Dermis blood vessel endothelial cell (primary cell): ENCODE measurements at regions not wholly inside any gene's neighbourhood (a gene's known extent, or its start where the extent isn't known, plus 50 kb on each side); places are given as distances from the start of the nearest gene placed in this dataset.
"Not testable (repeated sequence)": the region's sequence is repeated elsewhere in the genome, so short reads cannot be mapped to it uniquely, and the experiment has no call there.

Experiments
- DNase-seq: peaks from one replicate; pipeline ENCODE4 v3.0.0; 2010

GRCh38 chr12:90253136-90253535, 544.5 kb upstream of the ATP2B1 start:
- DNase-seq = no peak

- DNase-seq = peak; percentile 48
These were observed 542.1 kb upstream of the ATP2B1 start for GRCh38 chr12:90250766-90251165.

GRCh38 chr12:90250042-90250441, 541.4 kb upstream of the ATP2B1 start:
- DNase-seq = no peak

GRCh38 chr12:90246688-90247087, 538.0 kb upstream of the ATP2B1 start:
- DNase-seq = no peak

DNA sequence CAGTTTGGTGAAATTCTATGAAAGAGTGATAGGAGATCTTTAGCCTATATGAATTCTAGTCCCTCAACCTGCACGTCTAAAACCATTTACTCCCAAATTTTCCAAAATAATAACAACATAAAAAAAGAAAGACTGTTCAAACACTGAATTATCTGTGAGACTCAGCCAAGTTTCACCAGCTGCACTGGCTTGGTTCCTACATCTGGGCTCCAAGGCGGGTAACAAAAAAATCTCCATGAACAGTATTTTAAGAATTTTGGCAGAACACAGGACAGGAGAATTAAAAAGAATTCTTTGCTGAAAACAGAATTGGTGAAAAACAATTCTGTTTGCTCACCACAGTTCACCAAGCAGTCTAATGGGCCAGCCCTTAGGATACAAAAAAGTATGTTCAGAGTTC, 536.8 kb upstream of the ATP2B1 start:
- DNase-seq = no peak

DNA sequence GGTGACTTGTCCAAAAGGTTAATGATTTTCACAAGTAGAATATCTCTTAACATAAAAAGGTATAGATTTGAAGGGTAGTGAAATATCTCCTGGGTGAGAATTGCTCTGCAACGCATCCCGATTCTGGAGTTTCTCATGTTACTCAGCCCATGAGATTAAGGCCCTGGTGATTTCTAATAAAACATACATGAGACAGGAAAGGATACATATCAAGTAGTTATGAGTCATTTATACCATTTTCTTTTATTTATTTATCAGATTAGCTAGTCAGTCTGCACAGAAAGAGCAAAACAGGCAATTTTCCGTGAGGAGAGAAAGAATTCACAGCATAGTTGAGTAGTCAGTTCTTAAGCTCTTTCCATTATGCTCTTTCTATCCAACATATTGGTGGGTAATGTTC, 535.6 kb upstream of the ATP2B1 start:
- DNase-seq = peak; percentile 36

DNA sequence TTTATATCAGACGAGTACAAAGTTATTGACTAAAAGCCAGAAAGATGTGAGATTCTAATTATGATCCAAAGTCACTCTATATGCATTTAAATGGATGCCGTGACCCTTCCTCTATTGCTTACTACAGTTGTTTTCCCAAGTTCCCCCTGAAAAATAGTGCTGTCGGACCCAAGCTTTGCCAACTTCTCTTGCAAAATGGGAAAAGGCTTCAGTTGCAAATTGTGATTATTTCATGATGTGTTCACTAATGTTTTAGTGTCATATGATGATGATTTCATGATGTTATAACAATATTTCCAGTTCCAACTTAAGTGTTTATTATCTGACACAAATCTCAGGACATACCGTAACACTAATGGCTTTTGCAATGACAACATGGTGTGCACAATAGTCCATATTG, 534.6 kb upstream of the ATP2B1 start:
- DNase-seq = no peak

GRCh38 chr12:90239732-90240260, 531.2 kb upstream of the ATP2B1 start:
- DNase-seq = no peak

DNA sequence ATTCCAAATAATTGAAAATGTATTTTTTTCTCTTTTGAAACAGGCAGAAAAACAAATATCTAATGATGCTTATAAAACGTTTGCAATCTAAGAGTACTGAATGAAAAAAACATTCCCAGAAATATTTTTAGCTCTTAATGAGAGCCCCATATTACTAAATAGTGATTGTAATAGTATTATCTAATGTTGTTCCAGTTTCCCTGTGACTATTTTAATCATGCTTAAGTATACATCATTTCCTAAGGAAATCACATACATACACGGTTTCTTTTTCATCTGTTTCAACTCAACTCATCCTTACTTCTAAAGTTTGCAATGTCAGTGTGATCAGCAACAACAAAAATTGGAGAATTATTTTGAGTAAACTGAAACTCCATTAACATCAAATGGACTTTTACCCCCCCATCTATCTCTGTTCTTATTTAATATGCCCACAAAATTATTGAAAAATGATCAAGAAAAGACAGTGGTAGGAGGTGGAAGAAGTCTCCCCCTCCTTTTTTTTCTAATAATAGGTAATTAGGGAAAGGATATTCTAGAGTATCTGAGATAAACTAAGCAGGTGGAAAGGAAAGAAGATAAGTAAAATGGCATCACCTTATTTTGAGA, 530.1 kb upstream of the ATP2B1 start:
- DNase-seq = no peak

DNA sequence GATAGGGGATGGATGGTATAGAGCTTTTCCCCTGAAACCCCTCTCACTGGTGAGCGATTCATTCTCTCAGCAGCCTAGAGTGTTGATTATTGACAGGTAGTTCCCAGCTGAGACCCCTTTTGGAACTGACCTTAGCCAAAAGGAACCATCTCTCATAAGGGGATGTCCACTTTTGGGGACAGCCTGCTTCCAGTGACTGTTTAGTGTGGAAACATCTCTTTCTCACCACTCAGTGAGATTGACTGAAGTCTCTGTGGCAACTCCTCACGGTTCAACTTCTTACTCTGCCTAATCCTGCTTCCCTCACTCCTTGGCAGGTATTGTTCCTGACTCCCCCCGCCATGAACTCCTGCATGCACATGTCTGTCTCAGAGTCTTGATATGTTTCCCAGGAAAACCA, 529.2 kb upstream of the ATP2B1 start:
- DNase-seq = no peak

GRCh38 chr12:90235642-90236041, 527.0 kb upstream of the ATP2B1 start:
- no peak for DNase-seq

- DNase-seq = no peak
These were observed 525.8 kb upstream of the ATP2B1 start for GRCh38 chr12:90234472-90234871.

GRCh38 chr12:90233168-90234100, 524.8 kb upstream of the ATP2B1 start:
- no peak for DNase-seq

- peak; percentile 82 for DNase-seq
These were observed 521.0 kb upstream of the ATP2B1 start for GRCh38 chr12:90229407-90230170.

DNA sequence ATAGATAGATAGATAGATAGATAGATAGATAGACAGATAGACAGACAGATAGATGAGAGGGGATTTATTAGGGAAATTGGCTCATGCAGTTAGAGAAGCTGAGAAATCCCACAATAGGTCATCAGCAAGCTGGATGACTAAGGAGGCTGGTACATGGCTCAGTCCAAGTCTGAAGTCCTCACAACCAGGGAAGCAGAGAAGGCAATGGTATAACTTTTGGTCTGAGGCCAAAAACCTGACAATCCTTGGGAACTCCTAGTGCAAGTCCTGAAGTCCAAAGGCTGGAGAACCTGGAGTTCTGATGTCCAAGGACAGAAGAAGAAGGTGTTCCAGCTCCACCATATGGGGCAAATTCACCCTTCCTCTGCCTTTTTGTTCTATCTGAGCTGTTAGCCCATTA, 517.6 kb upstream of the ATP2B1 start:
- DNase-seq = peak; percentile 16

GRCh38 chr12:90216815-90217214, 508.2 kb upstream of the ATP2B1 start:
- DNase-seq = peak; percentile 75

DNA sequence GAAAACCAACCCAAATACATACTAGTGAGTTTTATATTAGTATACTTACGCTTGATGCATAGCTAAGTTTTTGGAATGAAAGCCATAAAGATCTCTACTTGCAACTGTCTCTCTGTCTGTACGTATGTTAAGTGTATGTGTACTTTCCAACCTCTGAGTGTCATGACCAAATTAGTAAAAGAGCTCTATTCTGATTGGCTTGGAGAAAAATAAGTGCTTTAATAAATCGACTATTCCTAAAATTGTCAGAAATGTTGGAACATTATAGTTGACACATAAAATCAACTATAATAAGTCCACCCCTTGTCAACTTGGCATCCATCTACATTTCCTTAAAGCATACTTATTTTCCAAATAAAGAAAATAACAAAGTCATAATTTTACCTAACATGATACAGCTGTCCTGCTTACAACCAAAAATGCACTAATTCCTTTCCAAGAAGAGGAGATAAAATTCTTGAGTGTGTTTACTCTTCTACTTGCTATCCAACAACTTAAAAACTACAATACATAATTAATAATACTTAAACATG, 507.4 kb upstream of the ATP2B1 start:
- DNase-seq = no peak

DNA sequence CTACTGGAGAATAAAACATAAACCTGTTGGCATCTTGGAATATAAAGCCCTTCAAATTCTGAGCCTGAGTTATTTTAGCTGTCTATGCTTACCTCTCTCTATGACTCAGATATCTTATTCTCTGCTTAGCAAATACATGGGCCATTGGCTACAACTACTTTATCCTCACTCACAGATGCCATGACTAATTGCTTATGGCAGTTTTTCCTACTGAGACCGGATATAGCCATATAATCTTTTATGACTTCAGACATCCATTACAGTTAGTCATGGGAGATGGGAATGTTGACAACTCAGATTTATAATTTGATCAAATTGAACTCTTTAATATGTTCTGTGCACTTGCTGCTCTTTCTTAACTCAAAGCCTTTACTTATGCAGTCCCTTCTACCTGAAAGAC, 502.4 kb upstream of the ATP2B1 start:
- DNase-seq = peak; percentile 88

DNA sequence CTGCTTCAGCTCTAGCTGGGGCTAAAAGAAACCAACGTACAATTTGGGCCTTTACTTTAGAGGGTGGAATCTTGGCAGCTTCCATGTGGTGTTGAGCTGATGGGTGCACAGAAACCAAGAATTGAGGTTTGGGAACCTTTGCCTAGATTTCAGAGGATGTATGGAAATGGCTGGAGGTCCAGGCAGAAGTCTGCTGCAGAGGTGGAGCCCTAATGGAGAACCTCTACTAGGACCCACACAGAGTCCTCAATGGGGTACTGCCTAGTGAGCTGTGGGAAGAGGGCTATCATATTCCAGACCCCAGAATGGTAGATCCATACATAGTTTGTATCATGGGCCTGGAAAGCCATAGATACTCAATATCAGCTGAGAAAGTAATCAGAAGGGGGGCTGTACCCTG, 500.4 kb upstream of the ATP2B1 start:
- no peak for DNase-seq

DNA sequence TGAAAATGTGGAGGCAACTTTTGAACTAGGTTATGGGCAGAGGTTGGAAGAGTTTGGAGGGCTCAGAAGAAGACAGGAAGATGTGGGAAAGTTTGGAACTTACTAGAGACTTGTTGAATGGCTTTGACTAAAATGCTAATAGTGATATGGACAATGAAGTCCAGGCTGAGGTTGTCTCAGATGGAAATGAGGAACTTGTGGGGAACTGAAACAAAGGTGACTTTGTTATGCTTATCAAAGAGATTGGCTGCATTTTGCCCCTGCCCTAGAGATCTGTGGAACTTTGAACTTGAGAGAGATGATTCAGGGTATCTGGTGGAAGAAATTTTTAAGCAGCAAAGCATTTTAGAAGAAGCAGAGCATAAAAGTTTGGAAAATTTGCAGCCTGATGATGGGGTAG, 499.7 kb upstream of the ATP2B1 start:
- not testable (repeated sequence) for DNase-seq

GRCh38 chr12:90207799-90208198, 499.2 kb upstream of the ATP2B1 start:
- DNase-seq = no peak

GRCh38 chr12:90205165-90205564, 496.5 kb upstream of the ATP2B1 start:
- no peak for DNase-seq

- no peak for DNase-seq
These were observed 494.9 kb upstream of the ATP2B1 start for GRCh38 chr12:90203556-90203955.
